ENCODE measurements at regions not wholly inside any gene's neighbourhood (a gene's known extent, or its start where the extent isn't known, plus 50 kb on each side); places are given as distances from the start of the nearest gene placed in this dataset.

- Histone ChIP-seq H3K27me3 (ENCODE audit: control insufficient read depth in 2 of 2, insufficient read depth in 1 of 2, low read length in 1 of 2) (peaks cover 0 to 5% of the 10 kb centered on the region in 2 donors), H3K9me3 (ENCODE audit: control insufficient read depth in 2 of 2, insufficient read depth in 1 of 2, low read length in 1 of 2) (no peaks in the 10 kb centered on the region)
- 33% methylated on average over 1 of the region's 1 CpG for WGBS
Observed at GRCh38 chr5:174414315-174414710, 310.1 kb upstream of the MSX2 start.

GRCh38 chr5:174418809-174419539, 305.4 kb upstream of the MSX2 start:
- Histone ChIP-seq H3K4me1 (ENCODE audit: control insufficient read depth in 2 of 2, insufficient read depth in 2 of 2, low read length in 2 of 2) (no peaks in the 10 kb centered on the region), H3K9me3 (ENCODE audit: control insufficient read depth in 2 of 2, insufficient read depth in 1 of 2, low read length in 1 of 2) (no peaks in the 10 kb centered on the region), H3K4me3 (ENCODE audit: low read length in 2 of 2) (no peak overlapping the region), H3K27me3 (ENCODE audit: control insufficient read depth in 2 of 2, insufficient read depth in 1 of 2, low read length in 1 of 2) (peaks cover 0 to 9% of the 10 kb centered on the region in 2 donors), H3K36me3 (ENCODE audit: control insufficient read depth in 2 of 2, insufficient read depth in 2 of 2, low read length in 1 of 2) (no peaks in the 10 kb centered on the region), H3K27ac (ENCODE audit: low read depth in 1 of 2, low read length in 1 of 2) (no peak overlapping the region)
- WGBS, result 8% methylated on average over 18 of the region's 18 CpGs
- peak in 1 of 9 donors; percentile 2 for DNase-seq (ENCODE audit: low read depth in 6 of 9, low spot score in 9 of 9)

More at GRCh38 chr5:174414315-174414710, 310.1 kb upstream of the MSX2 start:
- no peak for DNase-seq (ENCODE audit: low read depth in 6 of 9, low spot score in 9 of 9)
- Histone ChIP-seq H3K36me3 (ENCODE audit: control insufficient read depth in 2 of 2, insufficient read depth in 2 of 2, low read length in 1 of 2) (no peaks in the 10 kb centered on the region), H3K4me1 (ENCODE audit: control insufficient read depth in 2 of 2, insufficient read depth in 2 of 2, low read length in 2 of 2) (no peaks in the 10 kb centered on the region), H3K4me3 (ENCODE audit: low read length in 2 of 2) (no peak overlapping the region), H3K27ac (ENCODE audit: low read depth in 1 of 2, low read length in 1 of 2) (no peak overlapping the region)

- Histone ChIP-seq H3K36me3 (ENCODE audit: control insufficient read depth in 2 of 2, insufficient read depth in 2 of 2, low read length in 1 of 2) (no peaks in the 10 kb centered on the region), H3K9me3 (ENCODE audit: control insufficient read depth in 2 of 2, insufficient read depth in 1 of 2, low read length in 1 of 2) (no peaks in the 10 kb centered on the region), H3K27me3 (ENCODE audit: control insufficient read depth in 2 of 2, insufficient read depth in 1 of 2, low read length in 1 of 2) (peaks cover 0 to 9% of the 10 kb centered on the region in 2 donors), H3K4me1 (ENCODE audit: control insufficient read depth in 2 of 2, insufficient read depth in 2 of 2, low read length in 2 of 2) (no peaks in the 10 kb centered on the region), H3K4me3 (ENCODE audit: low read length in 2 of 2) (no peak overlapping the region), H3K27ac (ENCODE audit: low read depth in 1 of 2, low read length in 1 of 2) (no peak overlapping the region)
- WGBS, result 17% methylated on average over 17 of the region's 17 CpGs
- peak; percentile 34 to 85 (median 58) for DNase-seq (ENCODE audit: low read depth in 6 of 9, low spot score in 9 of 9)
Observed at GRCh38 chr5:174419540-174420132, 304.7 kb upstream of the MSX2 start.

- Histone ChIP-seq H3K27me3 (ENCODE audit: control insufficient read depth in 2 of 2, insufficient read depth in 1 of 2, low read length in 1 of 2) (peaks cover 0 to 9% of the 10 kb centered on the region in 2 donors), H3K9me3 (ENCODE audit: control insufficient read depth in 2 of 2, insufficient read depth in 1 of 2, low read length in 1 of 2) (no peaks in the 10 kb centered on the region), H3K4me1 (ENCODE audit: control insufficient read depth in 2 of 2, insufficient read depth in 2 of 2, low read length in 2 of 2) (no peaks in the 10 kb centered on the region), H3K4me3 (ENCODE audit: low read length in 2 of 2) (no peak overlapping the region), H3K27ac (ENCODE audit: low read depth in 1 of 2, low read length in 1 of 2) (no peak overlapping the region), H3K36me3 (ENCODE audit: control insufficient read depth in 2 of 2, insufficient read depth in 2 of 2, low read length in 1 of 2) (no peaks in the 10 kb centered on the region)
- no peak for DNase-seq (ENCODE audit: low read depth in 6 of 9, low spot score in 9 of 9)
- WGBS, result 5% methylated on average over 1 of the region's 1 CpG
Observed at GRCh38 chr5:174420651-174421407, 303.6 kb upstream of the MSX2 start.

GRCh38 chr5:174421408-174421805, 303.0 kb upstream of the MSX2 start:
- no peak overlapping the region for H3K27ac ChIP-seq (ENCODE audit: low read depth in 1 of 2, low read length in 1 of 2)
- peaks cover 0 to 9% of the 10 kb centered on the region in 2 donors for H3K27me3 ChIP-seq (ENCODE audit: control insufficient read depth in 2 of 2, insufficient read depth in 1 of 2, low read length in 1 of 2)
- WGBS, result 78% methylated on average over 7 of the region's 7 CpGs

GRCh38 chr5:174423558-174423957, 300.8 kb upstream of the MSX2 start:
- peaks cover 0 to 9% of the 10 kb centered on the region in 2 donors for H3K27me3 ChIP-seq (ENCODE audit: control insufficient read depth in 2 of 2, insufficient read depth in 1 of 2, low read length in 1 of 2)
- H3K4me3 ChIP-seq (ENCODE audit: low read length in 2 of 2), result no peak overlapping the region
- no peaks in the 10 kb centered on the region for H3K4me1 ChIP-seq (ENCODE audit: control insufficient read depth in 2 of 2, insufficient read depth in 2 of 2, low read length in 2 of 2)
- no peaks in the 10 kb centered on the region for H3K9me3 ChIP-seq (ENCODE audit: control insufficient read depth in 2 of 2, insufficient read depth in 1 of 2, low read length in 1 of 2)
- H3K36me3 ChIP-seq (ENCODE audit: control insufficient read depth in 2 of 2, insufficient read depth in 2 of 2, low read length in 1 of 2), result no peaks in the 10 kb centered on the region
- no peak for DNase-seq (ENCODE audit: low read depth in 6 of 9, low spot score in 9 of 9)
- 89% methylated on average over 11 of the region's 11 CpGs for WGBS
- H3K27ac ChIP-seq (ENCODE audit: low read depth in 1 of 2, low read length in 1 of 2), result no peak overlapping the region

More at GRCh38 chr5:174421408-174421805, 303.0 kb upstream of the MSX2 start:
- Histone ChIP-seq H3K9me3 (ENCODE audit: control insufficient read depth in 2 of 2, insufficient read depth in 1 of 2, low read length in 1 of 2) (no peaks in the 10 kb centered on the region), H3K4me1 (ENCODE audit: control insufficient read depth in 2 of 2, insufficient read depth in 2 of 2, low read length in 2 of 2) (no peaks in the 10 kb centered on the region), H3K36me3 (ENCODE audit: control insufficient read depth in 2 of 2, insufficient read depth in 2 of 2, low read length in 1 of 2) (no peaks in the 10 kb centered on the region), H3K4me3 (ENCODE audit: low read length in 2 of 2) (no peak overlapping the region)
- no peak for DNase-seq (ENCODE audit: low read depth in 6 of 9, low spot score in 9 of 9)

GRCh38 chr5:174424219-174425053, 299.9 kb upstream of the MSX2 start:
- Histone ChIP-seq H3K9me3 (ENCODE audit: control insufficient read depth in 2 of 2, insufficient read depth in 1 of 2, low read length in 1 of 2) (no peaks in the 10 kb centered on the region), H3K4me1 (ENCODE audit: control insufficient read depth in 2 of 2, insufficient read depth in 2 of 2, low read length in 2 of 2) (no peaks in the 10 kb centered on the region), H3K27me3 (ENCODE audit: control insufficient read depth in 2 of 2, insufficient read depth in 1 of 2, low read length in 1 of 2) (peaks cover 0 to 3% of the 10 kb centered on the region in 2 donors), H3K36me3 (ENCODE audit: control insufficient read depth in 2 of 2, insufficient read depth in 2 of 2, low read length in 1 of 2) (no peaks in the 10 kb centered on the region), H3K27ac (ENCODE audit: low read depth in 1 of 2, low read length in 1 of 2) (no peak overlapping the region), H3K4me3 (ENCODE audit: low read length in 2 of 2) (no peak overlapping the region)
- no peak for DNase-seq (ENCODE audit: low read depth in 6 of 9, low spot score in 9 of 9)
- 79% methylated on average over 8 of the region's 8 CpGs for WGBS

- no peak overlapping the region for H3K27ac ChIP-seq (ENCODE audit: low read depth in 1 of 2, low read length in 1 of 2)
- H3K4me3 ChIP-seq (ENCODE audit: low read length in 2 of 2), result no peak overlapping the region
- H3K27me3 ChIP-seq (ENCODE audit: control insufficient read depth in 2 of 2, insufficient read depth in 1 of 2, low read length in 1 of 2), result peaks cover 0 to 2% of the 10 kb centered on the region in 2 donors
- no peaks in the 10 kb centered on the region for H3K9me3 ChIP-seq (ENCODE audit: control insufficient read depth in 2 of 2, insufficient read depth in 1 of 2, low read length in 1 of 2)
- no peaks in the 10 kb centered on the region for H3K4me1 ChIP-seq (ENCODE audit: control insufficient read depth in 2 of 2, insufficient read depth in 2 of 2, low read length in 2 of 2)
- no peak for DNase-seq (ENCODE audit: low read depth in 6 of 9, low spot score in 9 of 9)
- H3K36me3 ChIP-seq (ENCODE audit: control insufficient read depth in 2 of 2, insufficient read depth in 2 of 2, low read length in 1 of 2), result no peaks in the 10 kb centered on the region
- 54% methylated on average over 6 of the region's 6 CpGs for WGBS
Observed at GRCh38 chr5:174425271-174425963, 299.0 kb upstream of the MSX2 start.

Measured in thymus (tissue), 11 donors.